OCI-LY3 (cell line): ENCODE measurements at regions not wholly inside any gene's neighbourhood (a gene's known extent, or its start where the extent isn't known, plus 50 kb on each side); places are given as distances from the start of the nearest gene placed in this dataset.

Experiments
- H2AFZ ChIP-seq: fragments of 200-600, 300-600 bp; shearing (Covaris generic); 2 replicates; pipeline ENCODE4 v1.6.0; 2014; ENCODE audit warnings: antibody characterized with exemption, low read depth, low read length
- H3K27ac ChIP-seq: fragments of 200-600, 300-600 bp; sonication (generic); 2 replicates; pipeline ENCODE4 v1.5.1; 2014; ENCODE audit warnings: mild to moderate bottlenecking, low read length, moderate library complexity, mixed read lengths
- H3K27me3 ChIP-seq: fragments of 200-600, 300-600 bp; sonication (generic); 2 replicates; pipeline ENCODE4 v1.6.1; 2014; ENCODE audit warnings: low read depth, low read length, mixed read lengths
- H3K36me3 ChIP-seq: fragments of 200-600, 300-600 bp; sonication (generic); replicated peaks from 2 replicates; pipeline ENCODE3; 2014; ENCODE audit warnings: low read depth, low read length, mixed read lengths
- H3K4me1 ChIP-seq: fragments of 300-600, 200-600 bp; sonication (generic); 2 replicates; pipeline ENCODE4 v1.6.1; 2014; ENCODE audit warnings: low read length, mixed read lengths
- H3K4me2 ChIP-seq: fragments of 200-600, 300-600 bp; sonication (generic); 2 replicates; pipeline ENCODE4 v1.6.1; 2014; ENCODE audit warnings: low read length, mixed read lengths
- H3K4me3 ChIP-seq: fragments of 300-600, 200-600 bp; sonication (generic); 2 replicates; pipeline ENCODE4 v1.5.1; 2014; ENCODE audit warnings: antibody characterized with exemption, mild to moderate bottlenecking, low read length, moderate library complexity
- H3K79me2 ChIP-seq: fragments of 300-600, 200-600 bp; shearing (Covaris generic); 2 replicates; pipeline ENCODE4 v1.6.1; 2014; ENCODE audit warnings: mild to moderate bottlenecking, low read length, mixed read lengths
- H3K9ac ChIP-seq: fragments of 300-600, 200-600 bp; shearing (Covaris generic); 2 replicates; pipeline ENCODE4 v1.6.0; 2014; ENCODE audit warnings: mild to moderate bottlenecking, low read length, moderate library complexity
- H3K9me3 ChIP-seq: fragments of 200-600, 300-600 bp; shearing (Covaris generic); 2 replicates; pipeline ENCODE4 v1.6.1; 2014; ENCODE audit warnings: low read length, mixed read lengths; ENCODE audit not compliant: insufficient read depth
- H4K20me1 ChIP-seq: fragments of 200-600, 300-600 bp; sonication (generic); 2 replicates; pipeline ENCODE4 v1.6.1; 2016; ENCODE audit warnings: low read length, mixed read lengths; ENCODE audit not compliant: insufficient read depth
- CTCF ChIP-seq: fragments of 200-600, 300-600 bp; sonication (generic); IDR thresholded peaks from 2 replicates; pipeline ENCODE4 v1.5.1; 2014; ENCODE audit warnings: antibody characterized with exemption, low read length, low read depth
- EZH2phosphoT487 ChIP-seq: fragments of 200-600 bp; shearing (Covaris generic); IDR thresholded peaks from 2 replicates; pipeline ENCODE4 v1.6.1; 2018; ENCODE audit warnings: antibody characterized with exemption, mixed run types, low read depth

- no peak overlapping the region for H3K4me2 ChIP-seq
- no peak overlapping the region for H3K4me3 ChIP-seq
- H3K27me3 ChIP-seq = no peaks in the 10 kb centered on the region
- no peaks in the 10 kb centered on the region for H4K20me1 ChIP-seq
- H3K9ac ChIP-seq = no peak overlapping the region
- no peaks in the 10 kb centered on the region for H3K4me1 ChIP-seq
- no peak overlapping the region for H3K27ac ChIP-seq
- no peaks in the 10 kb centered on the region for H3K9me3 ChIP-seq
- H2AFZ ChIP-seq = no peak overlapping the region
- H3K36me3 ChIP-seq = no peaks in the 10 kb centered on the region
- no peaks in the 10 kb centered on the region for H3K79me2 ChIP-seq
- TF ChIP-seq CTCF (no peak), EZH2phosphoT487 (no peak)
These were observed 531.5 kb upstream of the SLIT2 start for GRCh38 chr4:19720190-19720589.

DNA sequence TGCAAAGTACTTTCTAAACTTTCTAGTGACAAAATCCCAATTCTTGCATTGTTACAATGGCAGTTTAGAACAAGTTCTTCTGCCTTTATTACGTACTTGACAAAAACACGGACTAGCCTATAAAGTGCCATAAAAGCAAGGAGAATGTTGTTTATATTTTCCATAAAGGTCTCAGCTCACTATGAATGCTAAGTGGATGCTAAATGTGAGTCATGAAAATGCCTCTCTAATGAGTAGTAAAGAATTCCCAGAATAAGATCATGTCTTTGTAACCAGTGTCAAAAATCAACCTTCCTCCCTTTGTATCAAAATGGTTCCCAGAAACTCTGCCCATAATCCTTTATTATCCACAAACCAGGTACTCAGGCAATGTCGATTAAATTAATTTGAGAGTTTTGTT, 539.8 kb upstream of the SLIT2 start:
- TF ChIP-seq CTCF = no peak
- TF ChIP-seq EZH2phosphoT487 = no peak
- Histone ChIP-seq H3K27me3 (no peaks in the 10 kb centered on the region), H3K4me3 (no peak overlapping the region), H2AFZ (no peak overlapping the region), H3K36me3 (no peaks in the 10 kb centered on the region), H3K4me2 (no peak overlapping the region), H3K79me2 (no peaks in the 10 kb centered on the region), H3K9ac (no peak overlapping the region), H3K9me3 (no peaks in the 10 kb centered on the region), H3K4me1 (peaks cover 15% of the 10 kb centered on the region), H4K20me1 (no peaks in the 10 kb centered on the region), H3K27ac (no peak overlapping the region)

DNA sequence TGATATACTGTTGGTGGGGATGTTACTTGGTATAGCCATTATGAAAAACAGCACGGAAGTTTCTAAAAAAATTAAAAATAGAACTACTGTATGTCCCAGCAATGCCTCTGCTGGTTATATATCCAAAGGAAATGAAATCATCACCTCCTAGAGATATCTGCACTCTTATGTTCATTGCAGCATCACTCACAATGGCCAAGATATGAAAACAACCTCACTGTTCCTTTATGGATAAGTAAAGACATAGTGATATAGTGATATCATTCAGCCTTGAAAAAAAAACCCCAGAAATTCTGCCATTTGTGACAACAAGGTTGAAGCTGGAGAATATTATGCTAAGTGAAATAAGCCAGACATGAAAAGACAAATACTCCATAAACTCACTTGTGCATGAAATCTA, 543.8 kb upstream of the SLIT2 start:
- H3K4me3 ChIP-seq = no peak overlapping the region
- H3K9ac ChIP-seq = no peak overlapping the region
- H3K4me1 ChIP-seq = peaks cover 15% of the 10 kb centered on the region
- no peaks in the 10 kb centered on the region for H3K27me3 ChIP-seq
- no peaks in the 10 kb centered on the region for H4K20me1 ChIP-seq
- H3K27ac ChIP-seq = no peak overlapping the region
- no peaks in the 10 kb centered on the region for H3K9me3 ChIP-seq
- H3K4me2 ChIP-seq = no peak overlapping the region
- no peak for TF ChIP-seq CTCF
- no peak for TF ChIP-seq EZH2phosphoT487
- no peak overlapping the region for H2AFZ ChIP-seq
- H3K36me3 ChIP-seq = no peaks in the 10 kb centered on the region
- H3K79me2 ChIP-seq = no peaks in the 10 kb centered on the region

GRCh38 chr4:19703391-19703790, 548.3 kb upstream of the SLIT2 start:
- H3K9ac ChIP-seq = no peak overlapping the region
- H3K36me3 ChIP-seq = no peaks in the 10 kb centered on the region
- H3K4me1 ChIP-seq = no peaks in the 10 kb centered on the region
- no peak overlapping the region for H3K4me3 ChIP-seq
- no peaks in the 10 kb centered on the region for H3K79me2 ChIP-seq
- no peaks in the 10 kb centered on the region for H3K9me3 ChIP-seq
- no peaks in the 10 kb centered on the region for H3K27me3 ChIP-seq
- H3K4me2 ChIP-seq = no peak overlapping the region
- no peak for TF ChIP-seq EZH2phosphoT487
- no peak for TF ChIP-seq CTCF
- no peak overlapping the region for H3K27ac ChIP-seq
- no peak overlapping the region for H2AFZ ChIP-seq
- H4K20me1 ChIP-seq = no peaks in the 10 kb centered on the region
